Esophagus (tissue), 2 donors: ENCODE measurements at regions not wholly inside any gene's neighbourhood (a gene's known extent, or its start where the extent isn't known, plus 50 kb on each side); places are given as distances from the start of the nearest gene placed in this dataset.

Experiments
- H3K27ac ChIP-seq, 2 donors: one replicate each; pipeline ENCODE4 v1.5.1; 2013; ENCODE audit warnings: low read depth in 2 of 2, mild to moderate bottlenecking in 2 of 2, inconsistent platforms in 1 of 2, low read length in 1 of 2, moderate library complexity in 1 of 2
- H3K27me3 ChIP-seq, 2 donors: one replicate each; pipeline ENCODE4 v1.6.1; 2013; ENCODE audit warnings: low read length in 2 of 2, control low read depth in 1 of 2, mild to moderate bottlenecking in 1 of 2; ENCODE audit not compliant: insufficient read depth in 2 of 2, control insufficient read depth in 1 of 2
- H3K36me3 ChIP-seq, 2 donors: one replicate each; pipeline ENCODE4 v1.6.1; 2013; ENCODE audit warnings: low read length in 1 of 2; ENCODE audit not compliant: control insufficient read depth in 2 of 2, insufficient read depth in 2 of 2
- H3K4me1 ChIP-seq, 2 donors: one replicate each; pipeline ENCODE4 v1.6.1; 2013; ENCODE audit warnings: low read length in 1 of 2; ENCODE audit not compliant: control insufficient read depth in 2 of 2, insufficient read depth in 2 of 2
- H3K4me3 ChIP-seq, 2 donors: one replicate each; pipeline ENCODE4 v1.5.1; 2013; ENCODE audit warnings: low read length in 2 of 2, mild to moderate bottlenecking in 2 of 2, low read depth in 1 of 2, moderate library complexity in 1 of 2
- H3K9me3 ChIP-seq, 2 donors: one replicate each; pipeline ENCODE4 v1.6.1; 2013; ENCODE audit warnings: mild to moderate bottlenecking in 2 of 2, low read depth in 1 of 2, low read length in 1 of 2, moderate library complexity in 1 of 2; ENCODE audit not compliant: control insufficient read depth in 2 of 2, insufficient read depth in 1 of 2
- WGBS, 2 donors: extraction: QIAGEN DNeasy Blood & Tissue Kit; methylation state at CpG; one replicate each; pipeline ENCODE4 v1.1.7; 2013; 5-methylcytosine and 5-hydroxymethylcytosine counted together
- donor health status: healthy with polysubstance abuse.
- donor health status: Bipolar disorder and iron deficiency.

DNA sequence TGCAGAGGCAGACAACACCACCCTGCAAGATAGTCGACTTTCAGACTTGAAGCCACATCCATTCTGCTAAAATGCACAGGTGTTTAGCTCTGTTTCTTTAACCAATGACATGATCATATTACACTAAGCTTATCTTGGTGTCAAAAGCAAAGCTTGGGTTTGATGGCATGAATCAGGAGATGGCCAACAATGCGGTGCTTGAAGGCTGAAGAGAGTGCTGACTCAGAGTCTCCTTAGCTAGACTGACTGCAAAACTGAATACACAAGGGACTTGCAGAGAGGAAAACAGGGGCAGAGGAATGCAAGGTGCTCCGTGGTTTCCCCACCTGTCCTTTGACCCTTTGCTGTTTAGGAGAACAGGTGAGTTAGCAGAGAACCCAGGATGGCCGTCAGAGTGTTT is 262.6 kb downstream of the SIPA1L2 start:
- H3K9me3 ChIP-seq = no peaks in the 10 kb centered on the region
- H3K36me3 ChIP-seq = no peaks in the 10 kb centered on the region
- no peaks in the 10 kb centered on the region for H3K4me1 ChIP-seq
- H3K27ac ChIP-seq = no peak overlapping the region
- H3K4me3 ChIP-seq = no peak overlapping the region
- WGBS, 2 donors = 62 to 76% methylated on average over 4 of the region's 4 CpGs
- H3K27me3 ChIP-seq = no peaks in the 10 kb centered on the region

DNA sequence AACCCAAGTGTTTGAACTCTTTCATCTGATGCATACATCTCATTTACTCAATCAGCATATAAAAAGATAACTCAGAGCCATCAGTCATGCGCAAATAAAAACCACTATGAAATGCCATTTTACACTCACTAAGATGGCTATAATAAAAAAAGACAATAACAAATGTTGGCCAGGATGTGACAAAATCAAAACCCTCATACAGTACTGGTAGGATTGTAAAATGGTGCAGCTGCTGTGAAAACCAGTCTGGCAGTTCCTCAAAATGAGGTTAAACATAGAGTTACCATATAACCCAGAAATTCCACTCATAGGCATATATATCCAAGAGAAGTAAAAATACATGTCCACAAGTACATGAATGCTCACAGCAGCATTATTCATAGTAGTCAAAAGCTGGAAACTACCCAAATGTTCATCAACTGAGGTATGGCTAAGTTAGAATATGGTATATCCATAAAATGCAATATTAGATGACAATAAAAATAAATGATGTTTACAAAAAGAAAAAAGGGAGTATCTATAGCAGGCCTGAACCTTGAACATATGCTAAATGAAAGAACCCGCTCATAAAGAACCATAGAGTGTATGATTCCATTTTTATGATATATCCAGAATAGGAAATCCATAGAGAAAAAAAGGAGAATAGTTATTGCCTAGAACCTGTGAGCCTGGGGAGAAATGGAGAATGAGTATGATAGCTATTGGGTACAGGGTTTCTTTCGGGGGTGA is 265.1 kb downstream of the SIPA1L2 start:
- no peaks in the 10 kb centered on the region for H3K27me3 ChIP-seq
- no peaks in the 10 kb centered on the region for H3K9me3 ChIP-seq
- H3K36me3 ChIP-seq = no peaks in the 10 kb centered on the region
- 95 to 97% methylated on average over 3 of the region's 3 CpGs for WGBS, 2 donors
- no peak overlapping the region for H3K4me3 ChIP-seq
- H3K27ac ChIP-seq = no peak overlapping the region
- no peaks in the 10 kb centered on the region for H3K4me1 ChIP-seq

DNA sequence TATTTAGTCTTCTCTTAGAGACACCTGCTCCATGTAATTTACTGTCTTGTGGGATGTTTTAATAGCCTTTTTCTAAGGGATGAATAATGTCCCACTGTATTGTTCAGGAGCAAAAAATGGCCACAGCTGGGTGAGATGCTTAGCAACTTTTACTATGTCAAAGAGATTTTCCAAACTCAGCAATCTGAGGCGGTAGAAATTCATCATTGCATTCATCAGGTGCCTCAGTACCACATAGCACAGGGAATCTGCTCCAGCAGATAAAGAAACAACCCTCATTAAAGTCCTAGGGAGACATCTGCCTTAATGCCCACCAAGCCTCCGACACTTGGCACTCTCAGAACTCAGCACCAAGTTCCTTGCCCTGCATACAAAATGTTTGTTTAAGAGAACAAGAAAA is 266.9 kb downstream of the SIPA1L2 start:
- no peak overlapping the region for H3K4me3 ChIP-seq
- H3K27me3 ChIP-seq = no peaks in the 10 kb centered on the region
- WGBS, 2 donors = 64 to 95% methylated on average over 2 of the region's 2 CpGs
- H3K9me3 ChIP-seq = no peaks in the 10 kb centered on the region
- no peak overlapping the region for H3K27ac ChIP-seq
- no peaks in the 10 kb centered on the region for H3K36me3 ChIP-seq
- H3K4me1 ChIP-seq = no peaks in the 10 kb centered on the region

DNA sequence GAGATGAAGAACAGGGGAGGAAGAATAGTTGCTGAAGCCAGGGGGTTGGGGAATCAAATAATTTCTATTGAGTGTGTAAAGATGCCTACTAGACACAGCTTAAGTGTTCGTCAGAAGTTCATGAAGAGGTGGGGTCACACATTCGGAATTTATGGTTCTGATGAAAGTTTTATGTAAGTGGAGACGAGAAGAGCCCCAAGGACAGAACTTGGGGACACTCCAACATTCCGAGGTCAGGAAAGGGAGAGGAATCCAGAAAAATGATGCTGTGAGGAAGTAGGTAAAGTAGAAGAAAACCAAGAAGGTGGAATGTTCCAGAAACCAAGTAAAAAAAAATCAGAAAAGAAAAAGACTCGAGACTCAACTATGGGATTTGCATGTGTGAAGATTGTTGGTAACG is 272.5 kb downstream of the SIPA1L2 start:
- no peaks in the 10 kb centered on the region for H3K27me3 ChIP-seq
- no peak overlapping the region for H3K4me3 ChIP-seq
- H3K9me3 ChIP-seq = no peaks in the 10 kb centered on the region
- H3K36me3 ChIP-seq = no peaks in the 10 kb centered on the region
- 87 to 90% methylated on average over 6 of the region's 6 CpGs for WGBS, 2 donors
- no peaks in the 10 kb centered on the region for H3K4me1 ChIP-seq
- no peak overlapping the region for H3K27ac ChIP-seq

DNA sequence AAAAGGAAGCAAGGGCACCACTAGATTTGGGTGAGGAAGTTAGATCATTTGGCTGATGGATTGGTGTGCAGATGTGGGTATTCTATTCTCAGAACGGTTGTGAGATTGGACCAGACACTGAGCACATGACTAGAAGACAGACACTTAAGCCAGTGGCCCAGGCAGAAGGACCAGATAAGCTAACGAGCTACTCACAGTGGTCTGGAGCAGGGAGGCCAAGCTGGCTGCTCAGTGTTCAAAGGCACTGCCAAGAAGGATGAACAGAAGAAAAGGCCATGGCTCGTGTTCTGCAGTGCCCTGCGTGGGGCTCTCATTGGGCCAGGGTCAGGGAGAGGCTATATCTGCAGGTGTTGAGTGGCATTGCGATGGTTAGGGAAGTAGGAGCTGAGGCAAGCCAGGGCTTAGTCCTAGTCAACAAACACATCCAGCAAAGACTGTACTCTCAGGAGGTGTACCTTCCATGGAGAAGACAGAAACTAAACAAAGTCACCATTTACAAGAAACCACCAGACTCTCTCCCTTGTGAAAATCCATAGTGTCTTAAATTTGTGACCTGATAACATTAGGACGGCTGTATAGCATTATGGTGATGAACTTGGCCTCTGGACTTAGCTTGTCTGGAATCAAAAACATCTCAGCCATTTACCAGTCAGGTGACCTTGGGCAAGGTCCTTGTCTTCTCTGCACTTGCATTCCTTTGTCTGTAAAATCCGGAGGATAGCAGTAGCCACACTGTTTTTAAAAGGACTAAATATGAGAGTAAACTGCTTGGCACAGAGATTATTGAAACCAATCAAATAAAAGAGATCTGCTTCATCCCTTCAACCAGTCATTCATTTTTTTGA is 274.5 kb downstream of the SIPA1L2 start:
- Histone ChIP-seq H3K9me3 (no peaks in the 10 kb centered on the region), H3K27me3 (no peaks in the 10 kb centered on the region), H3K4me1 (no peaks in the 10 kb centered on the region), H3K36me3 (no peaks in the 10 kb centered on the region), H3K27ac (no peak overlapping the region), H3K4me3 (no peak overlapping the region)
- 79 to 82% methylated on average over 7 of the region's 7 CpGs for WGBS, 2 donors

DNA sequence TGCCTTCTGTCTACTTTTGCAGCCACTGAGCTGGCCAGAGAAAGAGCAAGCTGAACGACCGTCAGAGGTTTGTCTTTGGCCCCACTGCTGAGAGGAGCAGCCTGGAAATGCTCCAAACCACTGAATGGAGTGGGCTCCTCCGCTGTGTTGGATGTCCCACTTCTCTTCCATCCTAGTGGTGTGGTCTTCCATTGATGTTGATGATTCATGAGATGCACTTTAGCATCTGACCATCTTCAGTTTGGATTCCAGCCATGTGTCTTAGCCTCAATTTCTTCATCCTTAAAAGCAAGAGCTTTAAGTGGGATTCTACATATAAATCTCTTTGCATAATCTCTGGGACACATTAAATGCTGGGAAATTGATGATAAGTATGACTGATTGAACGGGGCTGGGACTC is 276.9 kb downstream of the SIPA1L2 start:
- Histone ChIP-seq H3K27ac (no peak overlapping the region), H3K27me3 (no peaks in the 10 kb centered on the region), H3K4me3 (no peak overlapping the region), H3K4me1 (no peaks in the 10 kb centered on the region), H3K9me3 (no peaks in the 10 kb centered on the region), H3K36me3 (no peaks in the 10 kb centered on the region)
- WGBS, 2 donors = 66 to 74% methylated on average over 4 of the region's 4 CpGs

DNA sequence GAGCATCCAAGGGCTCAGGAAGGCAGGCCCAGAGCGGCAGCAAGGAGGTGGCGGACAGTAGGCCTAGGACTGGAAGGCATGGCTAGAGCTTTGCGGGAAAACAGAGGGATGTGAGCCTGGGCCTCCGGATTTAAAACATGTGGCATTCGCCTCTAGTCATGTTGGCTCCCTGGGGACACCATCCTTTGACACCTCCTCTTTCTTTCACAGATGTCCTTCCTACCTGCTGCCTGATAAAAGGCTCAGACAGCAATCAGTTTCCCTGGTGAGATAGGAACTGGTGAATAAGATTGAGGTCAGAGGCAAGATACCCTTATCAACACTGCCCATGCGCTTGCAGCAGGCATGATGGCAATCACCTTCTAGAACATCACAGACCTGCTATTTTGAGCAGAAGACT is 277.6 kb downstream of the SIPA1L2 start:
- Histone ChIP-seq H3K36me3 (no peaks in the 10 kb centered on the region), H3K27me3 (no peaks in the 10 kb centered on the region), H3K4me1 (no peaks in the 10 kb centered on the region), H3K9me3 (no peaks in the 10 kb centered on the region), H3K27ac (no peak overlapping the region), H3K4me3 (no peak overlapping the region)
- WGBS, 2 donors = 94 to 96% methylated on average over 6 of the region's 6 CpGs

DNA sequence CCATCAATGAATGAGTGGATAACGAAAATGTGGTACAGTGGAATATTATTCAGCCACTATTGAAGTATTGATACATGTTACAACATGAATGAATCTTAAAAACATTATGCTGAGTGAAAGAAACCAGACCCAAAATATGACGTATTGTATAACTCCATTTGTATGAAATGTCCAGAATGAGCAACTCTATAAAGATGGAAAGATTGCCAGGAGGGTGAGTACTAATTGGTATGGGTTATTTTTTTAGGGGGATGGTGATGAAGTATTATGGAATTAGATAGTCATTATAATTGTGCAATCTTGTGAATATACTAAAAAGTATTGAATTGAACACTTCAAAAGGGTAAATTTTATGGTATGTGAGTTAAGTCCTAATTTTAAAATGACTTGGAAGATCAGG is 278.6 kb downstream of the SIPA1L2 start:
- Histone ChIP-seq H3K27me3 (no peaks in the 10 kb centered on the region), H3K36me3 (no peaks in the 10 kb centered on the region), H3K27ac (no peak overlapping the region), H3K4me3 (no peak overlapping the region), H3K9me3 (no peaks in the 10 kb centered on the region), H3K4me1 (no peaks in the 10 kb centered on the region)
- 89 to 95% methylated on average over 2 of the region's 2 CpGs for WGBS, 2 donors

DNA sequence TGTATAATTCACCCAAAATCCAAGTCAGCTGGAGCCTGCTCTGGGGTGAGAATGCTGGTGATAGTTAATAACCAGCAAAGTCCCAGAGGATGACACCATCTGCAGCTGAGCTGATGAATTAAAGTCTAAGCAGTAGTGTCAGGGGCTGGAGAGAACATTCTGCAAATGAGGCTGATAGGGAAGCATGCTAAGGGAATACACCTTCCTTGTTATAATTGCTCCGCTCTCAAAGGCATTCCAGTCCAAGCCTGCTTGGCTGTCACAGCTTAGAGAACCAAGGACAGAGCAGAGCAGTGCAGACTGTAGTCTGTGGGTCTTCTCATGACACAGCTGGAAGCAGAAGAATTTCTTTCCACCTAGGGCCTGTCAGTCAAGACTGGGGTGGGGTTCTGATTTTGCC is 283.1 kb downstream of the SIPA1L2 start:
- H3K9me3 ChIP-seq = no peaks in the 10 kb centered on the region
- H3K36me3 ChIP-seq = no peaks in the 10 kb centered on the region
- H3K27me3 ChIP-seq = no peaks in the 10 kb centered on the region
- H3K4me3 ChIP-seq = no peak overlapping the region
- WGBS, 2 donors = 91 to 96% methylated on average over 1 of the region's 1 CpG
- no peak overlapping the region for H3K27ac ChIP-seq
- no peaks in the 10 kb centered on the region for H3K4me1 ChIP-seq
